Ovary (tissue), 3 donors: ENCODE measurements at regions not wholly inside any gene's neighbourhood (a gene's known extent, or its start where the extent isn't known, plus 50 kb on each side); places are given as distances from the start of the nearest gene placed in this dataset.

Source experiments
- EP300 ChIP-seq: sonication (generic); formaldehyde crosslinking; IDR thresholded peaks from one replicate; pipeline ENCODE4 v1.6.1; 2017; ENCODE audit warnings: antibody characterized with exemption
- POLR2A ChIP-seq: fragments of 450-650 bp; IDR thresholded peaks from one replicate; pipeline ENCODE4 v1.6.1; 2017; ENCODE audit warnings: antibody characterized with exemption, mild to moderate bottlenecking, moderate library complexity
- TF ChIP-seq, protein P1 (sequence below), 3 donors: fragments of 450-650 bp in 2 of 3; fragments of 200-600 bp in 1 of 3; IDR thresholded peaks; one replicate each; pipeline versions ENCODE4 v1.5.1 to v1.8.0; 2016 to 2022; ENCODE audit warnings: antibody characterized with exemption in 3 of 3, mild to moderate bottlenecking in 1 of 3
- donor health status: DM: no; HTN: no; CAD: no.

DNA sequence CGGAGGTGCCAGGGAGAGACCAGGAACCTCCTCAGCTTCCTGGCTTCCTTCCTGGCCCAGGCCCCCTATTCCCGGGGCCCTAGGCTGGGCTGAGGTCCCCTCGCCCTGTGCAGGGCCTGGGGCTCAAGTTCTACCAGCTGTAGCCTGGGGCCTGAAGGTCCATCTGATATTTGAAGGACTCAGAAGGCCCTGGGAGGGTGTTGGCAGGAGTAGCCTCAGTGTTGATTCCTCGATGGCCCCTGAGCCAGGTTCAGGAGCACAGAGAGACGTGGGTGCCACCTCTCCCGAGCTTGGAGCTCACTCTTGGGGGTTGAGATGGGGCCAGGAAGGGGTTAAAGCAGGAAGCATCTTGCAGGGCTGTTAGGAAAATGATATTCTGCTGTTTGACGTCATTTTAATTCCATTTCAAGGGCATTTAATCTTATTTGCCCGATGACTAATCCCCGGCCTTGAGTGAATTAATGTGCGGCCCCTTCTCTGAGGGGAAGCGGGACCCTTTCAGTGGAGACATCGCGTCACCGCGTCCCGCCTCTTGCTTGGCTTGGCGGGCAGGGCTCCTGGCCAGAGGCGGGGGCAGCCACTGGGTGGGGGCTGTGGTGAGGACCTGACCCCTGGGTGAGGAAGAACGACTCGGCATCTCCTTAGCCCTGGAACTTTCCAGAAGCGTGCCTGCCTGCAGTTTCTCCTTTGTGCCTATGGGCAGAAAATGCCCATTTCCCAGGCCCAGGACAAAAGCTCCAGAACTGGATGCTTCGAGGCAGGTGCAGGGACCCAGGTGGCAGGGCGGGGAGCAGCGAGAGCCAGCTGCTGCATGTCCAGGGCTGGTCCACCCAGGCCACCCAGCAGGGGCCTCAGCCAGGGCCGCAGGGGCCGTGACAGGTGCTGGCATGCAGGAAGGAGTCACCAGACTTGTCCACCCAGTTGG is 158.3 kb downstream of the KIF26A start:
- TF ChIP-seq, protein P1, sequence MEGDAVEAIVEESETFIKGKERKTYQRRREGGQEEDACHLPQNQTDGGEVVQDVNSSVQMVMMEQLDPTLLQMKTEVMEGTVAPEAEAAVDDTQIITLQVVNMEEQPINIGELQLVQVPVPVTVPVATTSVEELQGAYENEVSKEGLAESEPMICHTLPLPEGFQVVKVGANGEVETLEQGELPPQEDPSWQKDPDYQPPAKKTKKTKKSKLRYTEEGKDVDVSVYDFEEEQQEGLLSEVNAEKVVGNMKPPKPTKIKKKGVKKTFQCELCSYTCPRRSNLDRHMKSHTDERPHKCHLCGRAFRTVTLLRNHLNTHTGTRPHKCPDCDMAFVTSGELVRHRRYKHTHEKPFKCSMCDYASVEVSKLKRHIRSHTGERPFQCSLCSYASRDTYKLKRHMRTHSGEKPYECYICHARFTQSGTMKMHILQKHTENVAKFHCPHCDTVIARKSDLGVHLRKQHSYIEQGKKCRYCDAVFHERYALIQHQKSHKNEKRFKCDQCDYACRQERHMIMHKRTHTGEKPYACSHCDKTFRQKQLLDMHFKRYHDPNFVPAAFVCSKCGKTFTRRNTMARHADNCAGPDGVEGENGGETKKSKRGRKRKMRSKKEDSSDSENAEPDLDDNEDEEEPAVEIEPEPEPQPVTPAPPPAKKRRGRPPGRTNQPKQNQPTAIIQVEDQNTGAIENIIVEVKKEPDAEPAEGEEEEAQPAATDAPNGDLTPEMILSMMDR (IDR thresholded peaks at IDR 0.05): no peak
- TF ChIP-seq POLR2A: no peak
- no peak for TF ChIP-seq EP300
